GM21529 (cell line): ENCODE measurements at regions not wholly inside any gene's neighbourhood (a gene's known extent, or its start where the extent isn't known, plus 50 kb on each side); places are given as distances from the start of the nearest gene placed in this dataset.
A peak's percentile ranks its signal among the peaks of the same experiment; 100 is the strongest.

ENCODE experiments used
- ATAC-seq: cut with Tn5 transposase; IDR thresholded peaks from one replicate; pipeline ENCODE4 v1.9.1; 2021; ENCODE audit not compliant: unreplicated experiment

DNA sequence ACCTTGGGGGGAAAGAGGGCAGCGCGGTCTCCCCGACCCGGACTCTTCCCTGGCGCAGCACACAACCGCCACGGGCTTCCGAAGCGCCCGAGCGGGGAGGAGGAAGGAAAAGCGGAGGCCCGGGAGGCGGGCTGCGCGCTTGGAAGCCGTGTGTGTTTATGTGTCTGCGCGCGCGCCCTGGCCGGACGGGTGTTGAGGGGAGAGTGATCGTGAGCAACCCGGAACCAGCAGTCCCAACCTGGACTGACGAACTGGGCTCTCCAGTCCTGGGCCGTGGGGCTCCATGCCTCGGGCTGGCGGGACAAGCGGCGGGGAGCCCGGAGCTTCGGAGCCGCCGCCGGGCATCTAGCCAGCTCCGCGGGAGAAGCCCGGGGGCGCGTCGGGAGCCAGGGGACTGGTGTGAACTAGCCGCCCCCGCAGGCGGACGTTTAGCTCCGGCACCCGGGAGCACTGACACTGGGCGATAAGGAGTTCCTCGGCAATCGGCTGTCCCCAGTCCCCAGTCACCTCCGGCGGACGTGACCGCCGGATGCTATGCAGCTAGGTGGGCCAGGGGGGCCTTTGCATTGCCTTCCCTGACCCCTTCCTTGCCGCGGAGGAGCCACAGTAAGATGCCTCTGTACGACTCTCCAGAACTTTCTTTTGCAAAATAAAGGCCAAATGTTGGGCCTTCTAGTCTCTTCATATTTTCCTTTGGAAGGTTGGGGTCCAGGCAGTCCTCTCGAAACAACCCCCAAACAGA is 74.8 kb upstream of the BCOR start:
- ATAC-seq: no peak

DNA sequence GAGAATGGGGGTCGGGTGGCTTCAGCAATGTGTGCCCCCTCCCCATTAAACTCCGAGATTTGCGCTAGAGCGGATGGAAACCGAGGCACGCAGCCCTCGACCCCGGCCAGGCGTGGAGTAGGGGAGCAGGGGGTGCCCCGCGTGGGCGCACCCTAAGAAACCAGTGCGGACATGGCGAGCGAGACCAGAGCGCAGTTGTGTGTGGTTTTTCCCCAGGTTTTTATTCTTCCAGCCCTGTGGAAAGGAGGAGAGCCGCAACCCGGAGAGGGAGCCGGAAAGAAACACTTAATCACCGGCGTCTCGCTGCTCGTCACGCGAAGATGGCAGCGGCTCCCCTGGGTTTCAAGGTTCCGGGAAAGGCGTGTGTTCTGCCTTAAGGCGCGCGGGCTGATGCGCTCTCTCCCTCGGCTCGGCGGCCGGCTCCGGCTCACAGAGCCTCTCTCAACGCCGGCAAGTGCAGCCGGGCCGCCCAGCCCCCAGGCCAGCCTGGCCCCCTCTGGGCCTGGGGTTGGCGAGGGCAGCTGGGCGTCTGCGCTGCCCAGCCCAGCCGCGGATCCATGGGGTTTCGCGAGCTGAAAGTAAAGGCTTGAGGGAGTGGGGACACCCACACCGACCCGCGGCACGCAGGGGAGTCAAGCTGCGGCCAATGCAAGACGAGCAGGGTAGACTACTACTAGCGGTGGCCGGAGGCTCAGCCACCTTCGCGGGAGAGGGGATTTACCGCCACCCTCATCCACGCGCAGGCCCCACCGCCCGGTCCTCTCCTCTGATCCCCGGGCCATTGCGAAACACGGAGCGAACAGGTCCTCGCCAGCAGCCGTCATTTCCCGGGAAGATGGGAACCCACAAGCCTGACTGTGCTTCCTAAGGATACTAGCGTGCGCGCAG is 74.0 kb upstream of the BCOR start:
- ATAC-seq: no peak

DNA sequence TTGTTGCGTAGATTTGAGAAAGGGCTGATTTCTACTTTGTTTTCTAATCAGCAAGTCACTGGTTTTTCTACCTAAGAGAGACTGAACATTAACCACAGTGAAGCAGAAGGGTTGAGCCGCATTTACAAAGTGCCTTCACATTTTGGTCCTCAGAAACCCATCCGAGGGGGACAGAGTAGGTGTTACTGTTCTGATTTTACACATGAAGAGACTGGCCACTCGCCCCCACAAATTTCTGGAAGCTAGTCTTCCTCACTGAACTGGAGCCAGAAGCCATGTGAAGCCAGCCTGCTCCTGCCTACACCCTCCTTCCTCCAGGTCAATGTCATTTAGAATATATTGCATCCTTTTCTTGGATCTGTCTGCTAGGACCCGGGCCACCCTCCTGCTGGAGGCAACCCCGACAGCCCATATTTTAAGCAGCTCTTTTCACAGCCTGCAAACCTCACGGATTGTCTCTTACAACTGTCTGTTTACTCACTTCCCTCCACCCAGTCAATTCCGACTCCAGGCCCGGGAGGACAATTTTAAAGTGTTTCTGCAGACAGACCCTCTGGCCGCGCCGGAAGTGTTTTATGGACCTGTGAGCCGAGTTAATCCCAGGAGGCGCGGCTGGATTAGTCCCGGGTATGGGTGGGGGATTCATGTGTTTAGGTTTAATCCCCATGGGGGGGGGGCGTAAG is 73.2 kb upstream of the BCOR start:
- no peak for ATAC-seq

DNA sequence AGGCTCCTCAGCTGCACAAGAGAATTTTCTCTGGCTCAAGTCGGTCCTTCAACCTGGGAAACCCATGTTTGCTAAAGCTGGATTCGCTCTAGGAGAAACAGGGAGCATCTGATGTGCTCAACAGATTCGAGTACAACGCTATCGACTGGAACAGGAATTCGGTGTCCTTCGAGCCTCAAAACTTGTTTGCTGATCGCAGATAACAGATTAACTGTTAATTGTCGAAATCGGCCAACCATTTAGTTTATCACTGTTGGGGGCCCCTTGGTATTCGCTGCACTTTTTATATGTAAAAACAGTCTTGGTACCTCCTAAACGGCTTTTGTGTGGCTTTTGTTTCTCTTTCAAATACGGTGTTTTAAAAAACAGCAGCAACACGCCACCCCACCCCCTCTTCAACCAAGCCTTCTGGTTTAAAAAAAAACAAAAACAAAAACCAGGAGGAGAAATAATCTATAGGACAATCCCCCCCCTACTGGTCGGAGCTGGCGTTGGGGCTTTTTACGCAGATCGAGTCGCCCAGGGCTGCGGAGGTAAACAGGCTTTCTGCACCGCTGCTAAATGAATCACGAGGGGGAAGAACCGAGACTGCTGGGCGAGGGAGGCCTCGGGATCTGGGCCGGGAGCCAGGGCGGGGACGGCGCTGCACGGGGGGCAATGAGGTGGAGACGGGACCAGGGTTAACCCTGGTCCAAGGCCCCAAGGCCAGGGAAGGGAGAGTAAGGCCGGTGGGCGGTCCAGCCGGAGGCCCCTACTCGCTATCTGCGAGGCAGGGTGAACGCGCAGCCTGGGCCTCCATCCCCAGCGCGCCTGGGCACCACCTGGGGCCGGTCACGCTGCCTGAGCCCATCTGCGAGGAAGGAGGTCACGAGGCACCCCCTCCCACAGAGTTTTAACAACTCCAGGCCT is 71.7 kb upstream of the BCOR start:
- ATAC-seq: peak; percentile 46

DNA sequence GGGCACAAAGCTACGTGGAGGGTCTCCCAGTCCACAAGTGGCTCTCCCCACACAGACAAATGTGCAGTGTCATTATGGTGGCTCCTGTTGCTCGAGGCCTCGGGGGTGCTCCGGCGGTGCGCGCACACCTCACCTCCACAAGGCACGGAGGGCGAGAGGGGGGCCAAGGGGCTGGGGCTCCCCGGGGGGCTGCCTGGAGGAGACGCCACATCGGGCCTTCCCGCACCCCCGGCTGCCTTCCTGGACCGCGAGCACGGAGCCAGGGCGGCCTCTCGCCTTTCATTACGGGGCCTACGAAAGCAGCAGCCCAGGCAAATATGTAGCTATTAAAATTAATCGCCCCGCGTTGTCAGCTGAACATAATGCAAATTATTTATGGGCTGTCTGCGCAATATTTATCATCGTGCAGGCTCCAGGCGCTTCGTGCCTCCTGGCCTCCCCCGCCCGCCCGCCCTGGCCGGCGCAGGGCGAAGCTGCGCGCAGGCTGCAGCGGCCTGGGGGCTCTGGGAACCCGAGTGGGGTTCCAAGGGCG is 70.8 kb upstream of the BCOR start:
- ATAC-seq: no peak

DNA sequence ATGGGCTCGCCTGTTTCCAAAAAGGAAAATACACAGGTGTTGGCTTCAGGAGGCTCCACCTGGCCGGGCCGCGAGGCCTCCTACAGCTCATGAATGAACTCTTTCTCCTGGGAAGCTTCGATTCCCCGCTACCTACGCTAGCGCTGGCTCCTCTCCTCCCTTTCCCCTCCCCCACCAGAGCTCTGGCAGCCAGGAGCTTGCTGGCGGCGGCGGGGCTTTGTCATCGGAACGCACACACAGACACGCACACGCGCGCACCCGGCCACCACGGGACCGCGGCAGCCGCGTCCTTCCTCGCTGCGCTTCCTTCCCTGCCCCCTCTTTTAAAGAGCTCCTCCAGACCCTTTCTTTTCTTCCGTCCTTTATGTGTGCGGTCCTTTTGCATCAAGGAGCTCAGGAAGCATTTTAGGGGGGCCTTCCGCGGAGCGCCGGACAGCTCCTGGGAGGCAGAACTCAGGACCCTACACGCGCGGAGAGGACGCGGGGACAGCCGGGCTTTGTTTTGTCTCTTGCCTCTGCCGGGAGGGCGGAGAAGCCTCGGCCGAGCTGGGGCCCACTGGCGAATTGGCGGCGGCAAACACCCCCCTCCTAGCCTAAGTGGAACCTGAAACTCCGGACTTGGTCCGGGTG is 70.2 kb upstream of the BCOR start:
- ATAC-seq: no peak

DNA sequence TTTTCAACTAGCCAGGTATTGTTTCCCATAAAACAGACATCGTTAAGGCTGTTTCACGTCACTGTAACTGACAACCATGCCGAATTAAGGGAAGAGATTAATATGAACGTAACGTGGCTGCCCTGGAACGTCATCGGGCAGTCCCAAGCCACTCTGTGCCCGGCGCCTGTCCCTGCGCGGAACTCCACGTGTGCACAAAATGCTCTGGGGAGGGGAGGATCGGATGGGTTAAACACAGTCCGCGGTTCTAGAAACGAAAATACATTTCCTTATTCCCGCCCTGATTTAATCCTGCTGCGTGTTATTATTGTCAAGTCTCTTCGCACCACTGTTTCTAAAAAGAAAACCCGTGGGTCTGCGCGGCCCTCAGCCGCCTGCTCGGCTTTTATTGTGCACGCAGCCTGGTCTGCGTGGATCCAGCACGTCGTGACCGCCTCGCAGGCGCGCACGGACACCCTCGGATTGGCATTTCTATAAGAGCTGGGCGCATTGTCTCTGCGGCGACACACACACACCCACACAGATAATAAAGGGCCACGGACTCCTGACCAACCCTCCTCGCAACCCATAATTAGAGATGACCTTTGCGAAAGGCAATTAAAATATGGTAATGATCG is 69.6 kb upstream of the BCOR start:
- no peak for ATAC-seq

DNA sequence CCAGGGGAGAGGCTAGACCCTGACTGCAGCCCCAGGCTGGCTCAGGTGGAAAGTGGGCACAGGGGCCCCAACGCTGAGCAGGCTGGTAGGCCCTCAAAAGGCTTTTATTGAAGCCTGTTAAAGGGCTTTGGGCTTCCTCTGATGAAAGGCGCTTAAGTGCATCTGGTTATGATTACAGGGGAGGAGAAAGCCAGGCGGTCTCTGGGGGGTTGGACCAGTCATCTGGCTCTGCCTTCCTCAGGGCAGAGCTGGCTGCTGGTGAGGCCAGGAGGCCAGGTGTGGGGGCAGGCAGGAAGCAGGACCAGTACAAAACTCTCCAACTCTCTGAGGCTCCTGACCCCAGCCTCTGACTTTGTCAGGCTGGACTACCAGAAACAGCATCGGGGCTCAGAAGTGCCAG is 68.8 kb upstream of the BCOR start:
- ATAC-seq: no peak

DNA sequence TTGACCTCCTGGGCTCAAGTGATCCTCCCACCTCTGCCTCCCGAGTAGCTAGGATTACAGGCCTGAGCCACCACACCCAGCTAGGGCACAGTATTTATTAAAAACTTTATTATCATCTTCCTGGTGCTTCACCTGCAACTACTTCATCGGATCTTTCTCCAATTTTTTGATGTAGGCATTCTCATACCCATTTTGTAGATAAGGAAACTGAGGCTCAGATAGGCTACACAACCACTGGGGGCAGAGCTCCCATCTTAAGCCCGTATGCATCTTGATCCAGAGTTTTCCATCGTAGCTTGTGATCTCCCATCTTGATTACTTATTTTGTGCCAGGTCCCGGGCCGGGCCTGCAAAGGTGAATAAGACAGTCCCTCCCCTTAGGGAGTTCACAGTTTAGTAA is 68.1 kb upstream of the BCOR start:
- ATAC-seq: no peak

DNA sequence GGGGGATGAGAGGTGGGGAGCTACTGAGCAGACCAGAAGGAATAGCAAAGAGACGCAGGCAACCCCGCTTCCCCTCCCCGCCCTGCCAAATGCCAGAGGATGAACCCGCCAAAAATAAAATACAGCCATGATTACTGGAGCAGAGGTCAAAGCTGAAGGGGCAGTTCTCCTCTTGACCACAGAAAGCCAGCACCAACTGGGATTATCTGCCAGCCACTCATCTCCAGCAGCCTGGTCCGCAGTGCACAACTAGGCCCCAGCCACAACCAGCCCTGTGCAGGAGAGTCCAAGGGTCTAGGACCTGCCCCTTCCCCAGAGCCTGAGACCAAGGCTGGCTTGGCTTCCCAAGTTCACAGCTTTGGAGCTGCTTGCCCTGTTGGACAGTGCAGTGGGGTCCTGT is 67.4 kb upstream of the BCOR start:
- no peak for ATAC-seq

DNA sequence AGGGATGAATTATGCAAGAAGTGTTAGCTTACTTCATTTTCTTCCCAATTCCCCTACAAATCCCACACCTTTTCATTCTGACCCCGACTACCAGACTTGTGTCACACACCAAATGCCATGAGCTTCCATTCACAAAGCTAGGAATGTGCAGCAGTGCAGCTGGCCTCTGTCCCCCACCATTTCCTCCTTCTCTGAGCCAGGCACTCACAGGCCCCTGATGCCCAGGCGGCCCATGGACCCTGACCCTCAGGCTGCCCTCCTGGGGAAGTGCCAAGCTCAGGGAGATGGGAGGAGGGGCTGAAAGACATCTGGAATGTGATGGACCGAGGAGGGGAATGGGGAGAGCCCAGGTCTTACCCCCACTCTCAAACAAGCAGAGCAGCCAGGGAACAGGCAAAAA is 67.0 kb upstream of the BCOR start:
- ATAC-seq: no peak

DNA sequence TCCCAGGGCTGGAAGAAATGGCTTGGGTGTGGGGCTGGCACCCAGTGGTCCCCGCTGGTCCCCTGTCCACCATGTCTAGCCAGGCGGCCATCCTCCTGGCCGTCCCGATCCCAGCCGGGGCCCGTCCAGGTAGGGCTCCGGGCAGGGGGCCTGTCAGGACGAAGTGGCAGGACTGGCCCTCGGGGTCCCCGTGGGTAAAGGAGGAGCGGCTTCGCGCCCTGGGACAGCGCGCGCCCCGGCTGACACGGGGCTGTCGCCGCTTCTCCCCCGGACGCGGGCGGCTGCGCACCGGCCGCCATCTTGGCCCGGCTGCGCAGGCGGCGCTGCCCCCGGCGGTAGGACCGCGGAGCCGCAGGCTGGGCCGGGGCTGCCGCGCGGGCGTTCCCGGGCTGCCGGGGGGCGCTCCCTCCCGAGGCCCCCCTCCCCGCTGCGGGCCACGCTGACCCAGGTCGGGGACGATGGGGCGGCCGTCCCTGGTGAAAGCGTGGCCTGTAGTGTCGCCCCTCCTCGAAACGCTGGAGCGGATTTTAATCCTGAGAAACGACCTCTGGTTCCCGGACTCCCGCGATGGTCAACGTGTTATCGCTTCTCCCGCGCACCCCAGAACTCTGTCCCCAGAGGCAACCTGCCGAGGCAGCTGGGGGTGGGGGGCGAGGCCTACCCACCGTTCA is 60.4 kb upstream of the BCOR start:
- ATAC-seq: no peak

DNA sequence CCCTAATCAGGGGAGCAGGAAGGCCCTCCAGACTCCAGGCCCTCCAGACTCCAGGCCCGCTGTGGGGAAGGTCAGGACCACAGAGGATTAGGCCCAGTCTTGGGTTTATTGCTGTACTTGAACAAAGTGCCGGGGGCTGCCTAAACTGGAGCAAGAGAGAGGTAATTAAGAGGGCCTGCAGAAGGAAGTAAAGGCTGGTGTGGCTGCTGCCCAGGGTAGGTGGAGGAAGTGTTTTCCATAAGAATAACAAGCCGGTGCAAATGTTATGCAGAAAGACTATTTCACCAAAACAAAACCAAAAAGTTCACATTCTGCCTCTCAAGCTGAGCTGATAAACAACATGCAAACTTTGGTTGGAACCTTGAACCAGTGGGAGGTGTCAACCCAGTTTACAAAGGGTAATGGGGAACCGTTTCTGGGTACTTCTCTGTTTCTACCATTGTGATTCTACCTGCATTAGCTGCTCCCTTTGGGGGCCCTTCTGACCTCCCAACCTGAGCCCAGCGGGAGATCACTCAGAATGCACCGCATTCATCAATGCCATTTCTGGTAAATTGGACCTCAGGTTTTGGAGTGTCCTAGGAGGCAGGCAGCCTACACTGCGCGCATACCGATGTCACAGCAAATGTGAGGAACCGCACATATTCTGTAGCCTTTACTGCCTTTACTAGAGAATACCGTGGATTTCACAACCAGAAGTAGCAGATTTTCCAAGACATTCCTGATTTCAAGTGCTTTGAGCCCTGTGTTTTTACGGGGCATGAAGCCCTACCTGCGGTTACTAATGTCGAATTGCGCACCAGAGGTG is 59.7 kb upstream of the BCOR start:
- ATAC-seq: no peak

DNA sequence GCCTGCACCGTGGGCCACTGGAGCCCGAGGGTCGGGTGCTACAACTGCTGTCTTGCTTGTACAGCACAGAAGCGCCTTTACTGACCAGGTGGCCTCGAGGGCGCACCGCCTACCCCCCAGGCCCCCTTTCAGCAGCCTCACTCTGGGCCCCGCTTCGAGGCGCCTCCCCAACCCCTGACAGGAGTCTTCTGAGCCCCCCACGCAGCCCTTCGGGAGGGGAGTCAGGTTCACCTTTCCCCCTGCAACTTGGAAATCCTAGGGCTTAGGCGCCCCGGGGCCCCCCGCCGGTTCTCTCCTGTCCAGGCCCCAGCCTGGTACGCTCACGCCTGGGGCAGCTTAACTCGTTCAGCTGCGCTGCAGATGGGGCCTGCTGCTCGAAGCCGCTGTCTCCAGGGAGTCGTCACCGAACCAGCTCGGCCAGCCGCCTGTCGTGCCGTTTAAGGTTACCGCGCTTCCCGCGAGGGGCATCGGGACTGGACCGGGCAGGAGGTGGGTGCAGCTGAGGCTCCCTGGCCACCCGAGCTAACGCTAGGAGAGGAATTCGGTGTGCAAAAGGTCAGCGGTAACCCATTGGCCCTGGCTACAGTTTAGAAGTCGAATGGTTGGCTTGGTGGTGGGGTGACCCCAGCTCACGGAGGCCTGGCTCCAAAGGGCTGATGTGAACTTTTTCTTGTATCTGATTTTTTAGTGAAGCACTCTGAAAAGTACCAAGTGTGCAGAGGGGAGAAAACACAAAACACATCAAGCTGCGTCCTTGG is 58.9 kb upstream of the BCOR start:
- no peak for ATAC-seq

DNA sequence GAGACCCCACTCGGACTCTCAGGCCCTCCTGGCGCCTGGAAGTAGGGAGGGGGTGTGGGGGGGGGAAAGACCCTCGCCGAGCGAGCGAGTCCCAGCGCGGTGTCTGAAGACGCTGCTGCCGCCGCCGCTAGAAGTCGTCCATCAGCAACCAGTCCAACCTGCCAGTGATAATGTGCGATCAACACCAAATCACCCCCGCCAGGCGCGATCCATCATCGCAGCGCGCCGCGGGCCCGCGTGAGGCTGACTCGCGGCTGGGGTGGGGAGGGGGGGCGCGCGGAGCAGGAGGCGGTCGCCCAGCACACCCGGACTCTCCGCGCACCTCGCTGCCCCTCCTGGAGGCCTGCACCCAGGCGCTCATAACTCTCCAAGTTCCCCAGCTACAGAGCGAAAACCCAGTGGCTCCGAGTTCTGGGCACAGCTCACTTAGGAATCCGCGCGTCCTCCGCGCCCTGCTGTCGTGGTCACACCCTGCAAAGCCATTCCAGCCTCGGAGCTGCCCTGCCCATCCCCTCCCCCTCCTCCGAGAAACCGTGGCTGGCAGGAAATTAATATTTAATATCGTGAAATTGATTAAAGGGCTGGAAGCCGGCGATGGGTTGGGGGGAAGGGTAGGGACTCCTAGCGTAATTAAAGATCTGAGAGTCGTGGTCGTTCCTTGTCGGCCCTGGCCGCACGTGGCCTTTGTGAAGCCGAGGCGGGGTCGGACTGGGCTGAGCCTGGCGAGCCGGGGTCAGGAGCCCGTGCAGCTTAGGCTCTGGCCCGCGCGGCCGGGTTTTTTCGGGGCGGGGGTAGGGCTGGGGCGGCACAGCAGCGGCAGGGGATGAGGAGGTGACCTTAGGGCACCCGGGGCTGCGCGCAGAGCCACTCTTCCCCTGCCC is 58.1 kb upstream of the BCOR start:
- ATAC-seq: no peak

DNA sequence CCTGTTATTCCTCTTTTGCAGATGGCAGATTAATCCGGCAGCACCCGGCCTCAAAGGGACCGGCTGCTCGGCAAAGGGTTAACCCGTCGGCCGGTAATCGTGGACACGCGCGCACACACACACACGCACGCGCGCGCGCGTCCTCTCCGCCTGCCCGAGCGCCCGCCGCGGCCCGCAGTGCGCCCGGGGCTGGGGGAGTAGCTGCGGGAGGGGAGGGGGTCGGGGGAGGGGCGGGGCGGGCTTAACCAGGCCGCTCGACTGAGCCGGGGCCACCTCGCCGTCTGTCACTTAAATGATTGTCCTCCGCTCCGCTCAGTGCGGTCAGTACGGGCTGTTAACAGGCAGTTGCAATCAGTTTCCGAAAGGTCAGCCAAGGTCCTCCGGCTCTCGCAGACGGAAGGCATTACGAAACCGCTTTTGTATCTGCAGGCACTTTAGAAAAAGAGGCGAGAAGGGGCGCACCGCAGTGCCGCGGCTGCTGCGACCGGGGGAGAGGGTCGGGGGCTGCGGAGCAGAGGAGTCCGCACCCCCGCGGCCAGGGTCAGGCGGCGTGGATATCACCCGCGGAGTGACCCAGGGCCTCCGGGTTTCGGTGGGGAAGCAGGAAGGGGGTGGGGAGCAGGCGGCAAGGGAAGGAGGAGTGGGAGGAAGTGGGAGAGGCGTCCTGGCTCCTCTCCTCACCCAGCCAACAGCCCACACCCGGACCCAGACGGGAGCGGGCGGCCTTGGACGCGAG is 57.3 kb upstream of the BCOR start:
- no peak for ATAC-seq
